ENCODE measurements at regions not wholly inside any gene's neighbourhood (a gene's known extent, or its start where the extent isn't known, plus 50 kb on each side); places are given as distances from the start of the nearest gene placed in this dataset.

DNA sequence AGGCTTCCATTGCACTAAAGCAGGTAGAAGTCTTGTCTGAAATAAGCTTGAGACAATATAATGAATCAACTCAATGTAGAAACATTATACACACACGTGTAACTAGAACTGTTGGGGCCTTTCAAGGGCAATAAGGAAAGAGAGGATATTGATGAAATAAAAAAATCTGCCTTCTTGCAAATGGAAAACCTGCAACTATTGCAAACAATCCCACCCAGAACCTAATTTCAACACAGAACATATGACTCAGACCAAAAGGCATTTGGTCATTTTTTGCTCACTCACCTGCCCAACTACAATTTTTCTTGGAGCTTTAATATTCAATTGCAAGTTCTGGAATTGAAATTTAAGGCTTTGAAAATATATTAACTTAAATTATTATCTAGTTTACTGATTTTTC is 900.1 kb downstream of the TTLL7 start:
- Histone ChIP-seq H3K36me3 (ENCODE audit: insufficient read depth, low read length) (no peaks in the 10 kb centered on the region), H3K9ac (ENCODE audit: insufficient read length) (no peak overlapping the region), H3K27ac (no peak overlapping the region), H3K9me3 (ENCODE audit: low read depth, low read length) (no peaks in the 10 kb centered on the region), H3K4me3 (no peak overlapping the region)
- no peak for TF ChIP-seq FOXP2 (optimal IDR thresholded peaks at IDR 0.05; ENCODE audit: control extremely low read depth, extremely low read length, insufficient read depth)
- no peak for TF ChIP-seq EZH2 (IDR thresholded peaks at IDR 0.05)
- TF ChIP-seq POLR2AphosphoS5 (IDR thresholded peaks at IDR 0.05; ENCODE audit: borderline replicate concordance, low read depth, low read length), result no peak
- DNase-seq (ENCODE audit: low read depth, low spot score), result no peak

DNA sequence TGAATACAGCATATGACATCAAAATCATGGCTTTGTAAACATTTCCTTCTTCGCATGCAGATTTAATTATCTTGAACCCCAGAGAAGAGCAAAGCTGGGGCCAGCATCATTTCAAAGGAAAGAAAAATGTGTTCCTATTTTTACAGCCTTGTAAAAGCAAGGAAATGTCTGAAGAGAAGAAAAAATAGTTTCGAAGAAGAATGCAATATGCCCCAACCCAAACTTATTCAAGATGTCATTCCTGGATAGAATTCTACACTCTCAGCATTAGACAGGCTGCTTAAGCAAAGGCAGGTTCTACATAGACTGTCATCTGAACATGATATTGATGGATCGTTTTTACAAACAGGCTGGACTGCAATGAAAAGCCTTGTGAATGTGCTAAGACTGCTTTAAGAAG is 900.8 kb downstream of the TTLL7 start:
- TF ChIP-seq EZH2 (IDR thresholded peaks at IDR 0.05), result no peak
- no peak for TF ChIP-seq POLR2AphosphoS5 (IDR thresholded peaks at IDR 0.05; ENCODE audit: borderline replicate concordance, low read depth, low read length)
- TF ChIP-seq FOXP2 (optimal IDR thresholded peaks at IDR 0.05; ENCODE audit: control extremely low read depth, extremely low read length, insufficient read depth), result no peak
- H3K9me3 ChIP-seq (ENCODE audit: low read depth, low read length), result no peaks in the 10 kb centered on the region
- no peak for DNase-seq (ENCODE audit: low read depth, low spot score)
- no peak overlapping the region for H3K4me3 ChIP-seq
- no peak overlapping the region for H3K9ac ChIP-seq (ENCODE audit: insufficient read length)
- no peaks in the 10 kb centered on the region for H3K36me3 ChIP-seq (ENCODE audit: insufficient read depth, low read length)
- no peak overlapping the region for H3K27ac ChIP-seq

DNA sequence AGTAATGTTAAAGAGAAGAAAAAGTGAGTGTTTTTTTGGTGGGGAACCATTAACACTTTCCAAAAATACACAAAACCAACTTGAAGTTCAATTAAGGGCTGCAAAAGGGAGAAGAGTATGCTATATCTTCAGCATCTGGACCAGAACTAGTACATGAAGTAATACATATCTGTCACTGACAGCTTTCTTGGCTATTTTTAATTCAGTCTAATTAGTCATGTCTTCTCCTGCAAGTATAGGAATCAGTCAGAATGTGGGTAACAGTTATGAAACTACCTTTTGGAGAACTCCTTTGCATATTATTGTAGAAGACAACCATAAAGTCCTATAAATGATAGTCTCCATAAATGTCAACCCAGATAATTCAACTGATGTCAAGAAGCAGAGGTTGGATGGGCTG is 901.2 kb downstream of the TTLL7 start:
- Histone ChIP-seq H3K4me3 (no peak overlapping the region), H3K36me3 (ENCODE audit: insufficient read depth, low read length) (no peaks in the 10 kb centered on the region), H3K27ac (no peak overlapping the region), H3K9me3 (ENCODE audit: low read depth, low read length) (no peaks in the 10 kb centered on the region), H3K9ac (ENCODE audit: insufficient read length) (no peak overlapping the region)
- TF ChIP-seq EZH2 (IDR thresholded peaks at IDR 0.05), result no peak
- no peak for DNase-seq (ENCODE audit: low read depth, low spot score)

DNA sequence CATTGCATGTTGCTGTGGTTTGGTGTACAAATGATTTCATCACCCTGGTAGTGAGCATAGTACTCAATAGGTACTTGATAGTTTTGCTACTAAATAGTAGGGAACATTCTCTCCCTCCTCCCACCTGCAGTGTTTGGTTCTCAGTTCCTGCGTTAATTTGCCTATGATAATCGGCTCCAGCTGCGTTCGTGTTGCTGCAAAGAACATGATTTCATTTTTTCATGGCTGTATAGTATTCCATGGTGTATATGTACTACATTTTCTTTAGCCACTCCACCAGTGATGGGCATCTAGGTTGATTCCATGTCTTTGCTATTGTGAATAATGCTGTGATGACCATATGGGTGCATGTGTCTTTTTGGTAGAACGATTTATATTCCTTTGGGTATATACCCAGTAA is 903.4 kb downstream of the TTLL7 start:
- Histone ChIP-seq H3K9me3 (ENCODE audit: low read depth, low read length) (no peaks in the 10 kb centered on the region), H3K36me3 (ENCODE audit: insufficient read depth, low read length) (no peaks in the 10 kb centered on the region), H3K4me3 (no peak overlapping the region), H3K27ac (no peak overlapping the region), H3K9ac (ENCODE audit: insufficient read length) (no peak overlapping the region)
- DNase-seq (ENCODE audit: low read depth, low spot score), result no peak
- TF ChIP-seq POLR2AphosphoS5 (IDR thresholded peaks at IDR 0.05; ENCODE audit: borderline replicate concordance, low read depth, low read length), result no peak
- no peak for TF ChIP-seq EZH2 (IDR thresholded peaks at IDR 0.05)
- TF ChIP-seq FOXP2 (optimal IDR thresholded peaks at IDR 0.05; ENCODE audit: control extremely low read depth, extremely low read length, insufficient read depth), result no peak

DNA sequence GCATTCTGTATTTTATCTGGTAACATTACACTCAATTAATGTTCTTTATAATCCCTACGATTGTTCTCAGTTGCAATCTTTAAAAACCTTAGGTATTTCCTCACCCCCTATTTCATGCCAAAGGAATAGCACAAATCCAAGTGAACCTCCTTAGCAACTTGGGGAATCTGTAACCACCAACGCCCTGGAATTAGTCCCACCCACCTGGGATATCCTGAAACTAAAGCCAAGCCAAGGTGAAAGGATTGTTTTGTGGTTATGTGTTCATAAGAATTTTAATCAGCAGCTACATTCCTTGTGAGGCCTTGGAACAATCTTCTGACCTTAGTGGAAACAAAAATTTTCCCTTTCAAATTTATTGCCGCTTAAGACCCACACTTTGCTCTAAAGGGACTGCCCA is 908.7 kb downstream of the TTLL7 start:
- H3K9ac ChIP-seq (ENCODE audit: insufficient read length), result no peak overlapping the region
- no peak for TF ChIP-seq EZH2 (IDR thresholded peaks at IDR 0.05)
- TF ChIP-seq FOXP2 (optimal IDR thresholded peaks at IDR 0.05; ENCODE audit: control extremely low read depth, extremely low read length, insufficient read depth), result no peak
- no peak for TF ChIP-seq POLR2AphosphoS5 (IDR thresholded peaks at IDR 0.05; ENCODE audit: borderline replicate concordance, low read depth, low read length)
- no peak for DNase-seq (ENCODE audit: low read depth, low spot score)
- no peak overlapping the region for H3K27ac ChIP-seq
- H3K36me3 ChIP-seq (ENCODE audit: insufficient read depth, low read length), result no peaks in the 10 kb centered on the region
- no peak overlapping the region for H3K4me3 ChIP-seq
- H3K9me3 ChIP-seq (ENCODE audit: low read depth, low read length), result no peaks in the 10 kb centered on the region

DNA sequence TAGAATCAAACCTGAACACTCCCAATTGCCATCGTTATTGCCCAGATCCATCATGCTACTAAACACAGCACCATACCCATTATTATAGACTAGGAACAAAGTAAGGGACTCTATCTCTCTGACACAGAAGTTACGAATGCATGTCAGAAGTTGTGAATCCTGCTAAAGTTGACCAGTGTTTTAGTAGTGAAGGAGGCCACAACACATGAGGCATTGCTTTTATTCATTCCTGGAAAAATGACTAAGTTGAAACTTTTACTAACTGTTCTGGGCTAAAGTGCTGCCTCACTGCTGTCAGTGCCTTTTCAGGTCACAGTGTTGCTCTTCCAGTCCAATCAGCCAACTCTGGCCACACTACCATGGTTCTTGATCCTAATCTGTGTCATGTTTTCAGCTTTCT is 911.1 kb downstream of the TTLL7 start:
- H3K4me3 ChIP-seq, result no peak overlapping the region
- no peaks in the 10 kb centered on the region for H3K9me3 ChIP-seq (ENCODE audit: low read depth, low read length)
- no peak for DNase-seq (ENCODE audit: low read depth, low spot score)
- no peak for TF ChIP-seq FOXP2 (optimal IDR thresholded peaks at IDR 0.05; ENCODE audit: control extremely low read depth, extremely low read length, insufficient read depth)
- no peak for TF ChIP-seq POLR2AphosphoS5 (IDR thresholded peaks at IDR 0.05; ENCODE audit: borderline replicate concordance, low read depth, low read length)
- TF ChIP-seq EZH2 (IDR thresholded peaks at IDR 0.05), result no peak
- no peaks in the 10 kb centered on the region for H3K36me3 ChIP-seq (ENCODE audit: insufficient read depth, low read length)
- no peak overlapping the region for H3K27ac ChIP-seq
- H3K9ac ChIP-seq (ENCODE audit: insufficient read length), result no peak overlapping the region

DNA sequence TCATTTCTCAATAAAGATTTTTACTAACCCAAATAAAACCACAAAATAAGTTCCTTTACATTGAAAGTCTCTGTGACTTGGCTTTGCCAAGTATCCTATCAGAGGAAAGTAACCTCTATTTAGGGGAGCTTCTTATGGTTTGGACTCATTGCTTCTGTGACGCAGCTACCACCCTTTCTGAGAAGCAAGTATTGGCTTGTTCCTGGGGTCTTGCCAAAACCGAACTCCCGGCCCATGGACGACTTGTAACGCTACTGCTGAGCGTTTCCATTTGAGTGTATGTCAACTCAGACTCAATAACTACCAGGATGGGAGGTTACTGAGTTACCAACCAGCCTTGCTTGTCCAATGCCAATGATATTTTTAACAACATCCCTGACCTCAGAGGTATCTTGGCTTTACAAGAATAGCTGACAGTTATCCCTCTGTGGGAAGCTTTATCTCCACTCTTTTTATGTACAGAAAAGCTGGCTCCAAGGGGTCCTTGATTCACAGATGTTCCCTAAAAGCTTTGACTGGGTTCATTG is 911.9 kb downstream of the TTLL7 start:
- no peak overlapping the region for H3K27ac ChIP-seq
- no peak for TF ChIP-seq FOXP2 (optimal IDR thresholded peaks at IDR 0.05; ENCODE audit: control extremely low read depth, extremely low read length, insufficient read depth)
- no peak for TF ChIP-seq EZH2 (IDR thresholded peaks at IDR 0.05)
- TF ChIP-seq POLR2AphosphoS5 (IDR thresholded peaks at IDR 0.05; ENCODE audit: borderline replicate concordance, low read depth, low read length), result no peak

DNA sequence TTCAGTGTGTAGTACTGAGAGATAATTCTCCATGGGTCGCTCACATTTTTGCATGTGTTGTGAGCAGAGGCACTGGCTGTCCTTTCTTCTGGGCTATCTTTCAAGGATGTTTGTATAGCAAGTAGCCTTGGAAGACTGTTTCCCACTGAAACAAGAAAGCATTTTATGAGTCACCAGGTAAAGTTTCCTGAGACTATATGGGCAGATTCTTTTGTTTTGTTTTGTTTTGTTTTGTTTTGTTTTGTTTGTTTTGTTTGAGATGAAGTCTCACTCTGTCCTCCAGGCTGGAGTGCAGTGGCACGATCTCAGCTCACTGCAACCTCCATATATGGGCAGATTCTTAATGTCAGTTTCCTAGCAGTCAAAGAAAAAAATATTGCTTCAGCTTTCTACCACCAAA is 912.6 kb downstream of the TTLL7 start:
- no peaks in the 10 kb centered on the region for H3K36me3 ChIP-seq (ENCODE audit: insufficient read depth, low read length)
- no peak overlapping the region for H3K27ac ChIP-seq
- no peak overlapping the region for H3K4me3 ChIP-seq
- DNase-seq (ENCODE audit: low read depth, low spot score), result no peak
- H3K9me3 ChIP-seq (ENCODE audit: low read depth, low read length), result no peaks in the 10 kb centered on the region
- TF ChIP-seq POLR2AphosphoS5 (IDR thresholded peaks at IDR 0.05; ENCODE audit: borderline replicate concordance, low read depth, low read length) (no peak), FOXP2 (optimal IDR thresholded peaks at IDR 0.05; ENCODE audit: control extremely low read depth, extremely low read length, insufficient read depth) (no peak), EZH2 (IDR thresholded peaks at IDR 0.05) (no peak)
- H3K9ac ChIP-seq (ENCODE audit: insufficient read length), result no peak overlapping the region

More for the DNA sequence above, 911.9 kb downstream of the TTLL7 start:
- Histone ChIP-seq H3K36me3 (ENCODE audit: insufficient read depth, low read length) (no peaks in the 10 kb centered on the region), H3K4me3 (no peak overlapping the region), H3K9me3 (ENCODE audit: low read depth, low read length) (no peaks in the 10 kb centered on the region), H3K9ac (ENCODE audit: insufficient read length) (no peak overlapping the region)
- DNase-seq (ENCODE audit: low read depth, low spot score), result no peak

DNA sequence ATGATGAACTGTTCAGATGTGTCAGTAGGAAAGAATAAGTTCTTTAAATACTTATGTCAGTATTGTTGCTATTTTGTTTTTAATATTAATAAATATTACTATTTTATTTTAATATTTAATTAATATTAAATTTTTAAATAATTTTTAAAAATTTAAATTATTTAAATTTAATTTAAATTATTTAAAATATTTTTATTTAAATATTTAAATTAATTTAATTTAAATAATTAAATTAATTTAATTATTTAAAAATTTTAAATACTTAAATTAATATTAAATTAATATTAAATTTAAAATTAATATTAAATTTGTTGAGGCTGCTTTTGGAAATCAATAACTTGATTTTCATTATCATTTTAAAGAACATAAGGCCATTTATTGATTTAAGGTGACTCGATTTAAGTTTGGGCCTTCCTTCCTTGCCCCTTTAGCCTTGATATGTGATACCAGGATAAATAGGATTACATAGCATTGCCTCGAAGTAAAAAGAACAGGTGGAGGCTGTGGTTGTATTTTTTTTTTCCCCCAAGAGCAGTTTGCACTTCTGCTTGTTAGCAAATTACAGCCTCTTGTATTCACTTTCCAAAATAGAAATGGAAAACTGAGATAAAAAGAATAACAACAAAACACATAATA is 915.2 kb downstream of the TTLL7 start:
- H3K36me3 ChIP-seq (ENCODE audit: insufficient read depth, low read length), result no peaks in the 10 kb centered on the region
- TF ChIP-seq EZH2 (IDR thresholded peaks at IDR 0.05) (no peak), FOXP2 (optimal IDR thresholded peaks at IDR 0.05; ENCODE audit: control extremely low read depth, extremely low read length, insufficient read depth) (no peak)
- H3K9me3 ChIP-seq (ENCODE audit: low read depth, low read length), result no peaks in the 10 kb centered on the region
- H3K9ac ChIP-seq (ENCODE audit: insufficient read length), result no peak overlapping the region
- DNase-seq (ENCODE audit: low read depth, low spot score), result no peak
- H3K27ac ChIP-seq, result no peak overlapping the region
- no peak overlapping the region for H3K4me3 ChIP-seq

Measured in SK-N-MC (cell line).